Activated CD8-positive, alpha-beta memory T cell treated with anti-CD3 and anti-CD28 coated beads for 24 hours (primary cell): ENCODE measurements at regions not wholly inside any gene's neighbourhood (a gene's known extent, or its start where the extent isn't known, plus 50 kb on each side); places are given as distances from the start of the nearest gene placed in this dataset.
"Not testable (repeated sequence)": the region's sequence is repeated elsewhere in the genome, so short reads cannot be mapped to it uniquely, and the experiment has no call there.

Experiments used
- DNase-seq: peaks from one replicate; pipeline ENCODE4 v3.0.0-alpha.2; 2020

- no peak for DNase-seq
These were observed 282.5 kb downstream of the MEX3B start for GRCh38 chr15:81763304-81763703.

GRCh38 chr15:81760686-81761085 is 285.1 kb downstream of the MEX3B start:
- no peak for DNase-seq

- DNase-seq: no peak
These were observed 287.0 kb downstream of the MEX3B start for GRCh38 chr15:81758818-81759284.

- no peak for DNase-seq
These were observed 290.2 kb downstream of the MEX3B start for GRCh38 chr15:81755626-81756025.

- DNase-seq: no peak
These were observed 291.7 kb downstream of the MEX3B start for GRCh38 chr15:81754078-81754477.

GRCh38 chr15:81752974-81753373 is 292.8 kb downstream of the MEX3B start:
- DNase-seq: no peak

- DNase-seq: no peak
These were observed 293.3 kb downstream of the MEX3B start for GRCh38 chr15:81752546-81752942.

GRCh38 chr15:81751816-81752545 is 293.8 kb downstream of the MEX3B start:
- DNase-seq: no peak

- DNase-seq: no peak
These were observed 294.6 kb downstream of the MEX3B start for GRCh38 chr15:81751256-81751655.

- DNase-seq: no peak
These were observed 296.0 kb downstream of the MEX3B start for GRCh38 chr15:81749716-81750375.

GRCh38 chr15:81747482-81747881 is 298.3 kb downstream of the MEX3B start:
- DNase-seq: no peak

GRCh38 chr15:81747026-81747425 is 298.8 kb downstream of the MEX3B start:
- DNase-seq: no peak

- DNase-seq: no peak
These were observed 301.5 kb downstream of the MEX3B start for GRCh38 chr15:81744364-81744763.

- DNase-seq: no peak
These were observed 305.4 kb downstream of the MEX3B start for GRCh38 chr15:81740416-81740815.

- no peak for DNase-seq
These were observed 316.5 kb downstream of the MEX3B start for GRCh38 chr15:81729340-81729739.

GRCh38 chr15:81728726-81729125 is 317.1 kb downstream of the MEX3B start:
- no peak for DNase-seq

GRCh38 chr15:81725590-81725989 is 320.2 kb downstream of the MEX3B start:
- no peak for DNase-seq

GRCh38 chr15:81724536-81724935 is 321.3 kb downstream of the MEX3B start:
- no peak for DNase-seq

- DNase-seq: no peak
These were observed 322.1 kb downstream of the MEX3B start for GRCh38 chr15:81723701-81724100.

GRCh38 chr15:81723113-81723651 is 322.6 kb downstream of the MEX3B start:
- DNase-seq: no peak

GRCh38 chr15:81716468-81716867 is 329.4 kb downstream of the MEX3B start:
- DNase-seq: not testable (repeated sequence)

GRCh38 chr15:81710328-81710727 is 335.5 kb downstream of the MEX3B start:
- no peak for DNase-seq

GRCh38 chr15:81706816-81707346 is 332.9 kb upstream of the TMC3 start:
- not testable (repeated sequence) for DNase-seq

GRCh38 chr15:81705727-81706126 is 331.7 kb upstream of the TMC3 start:
- DNase-seq: not testable (repeated sequence)
